Stimulated activated CD4-positive, alpha-beta T cell treated with anti-CD3 and anti-CD28 coated beads, Interleukin-1b, Interleukin-23, amount 100 ng/mL, for 24 hours (primary cell): ENCODE measurements at regions not wholly inside any gene's neighbourhood (a gene's known extent, or its start where the extent isn't known, plus 50 kb on each side); places are given as distances from the start of the nearest gene placed in this dataset.

Experiments
- DNase-seq, 4 experiments: peaks; one replicate each; pipeline ENCODE4 v3.0.0-alpha.2; 2020; ENCODE audit warnings: low read depth in 4 of 4, low spot score in 1 of 4

DNA sequence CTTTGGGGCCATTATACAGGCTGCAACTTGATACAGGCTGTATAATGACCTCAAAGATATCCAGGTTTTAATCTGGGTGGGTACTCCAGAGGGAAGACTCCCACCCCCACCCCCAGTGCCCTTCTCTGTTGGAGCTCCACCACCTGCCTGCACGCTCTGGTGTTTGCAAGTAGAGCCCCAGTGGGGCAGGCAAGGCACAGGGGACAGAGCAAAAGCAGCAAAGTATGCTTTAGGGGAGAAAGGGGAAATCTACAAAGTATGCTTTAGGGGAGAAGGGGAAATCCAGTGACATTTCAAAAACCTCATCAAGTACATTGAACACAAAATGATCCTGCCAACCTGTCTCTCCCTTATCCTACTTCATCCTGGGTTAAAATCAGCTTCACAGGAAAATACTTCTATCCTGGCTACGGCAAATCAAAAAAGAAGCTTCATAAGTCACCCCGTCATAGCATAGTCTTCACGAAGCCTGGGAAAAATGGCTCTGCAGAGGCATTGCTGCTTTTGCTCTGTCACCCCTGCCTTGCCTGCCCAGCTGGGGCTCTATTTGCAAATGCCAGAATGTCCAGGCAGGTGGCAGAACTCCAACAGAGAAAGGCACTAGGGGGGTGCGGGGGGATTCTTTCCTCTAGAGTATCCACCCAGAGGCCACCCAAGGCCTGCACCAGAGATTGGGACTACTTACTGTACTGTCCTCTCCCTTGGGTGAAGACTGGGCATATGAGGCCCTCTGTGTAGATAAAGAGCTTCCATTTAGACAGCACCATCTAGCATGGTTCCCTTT is 60.9 kb upstream of the ATP11B start:
- DNase-seq: no peak

DNA sequence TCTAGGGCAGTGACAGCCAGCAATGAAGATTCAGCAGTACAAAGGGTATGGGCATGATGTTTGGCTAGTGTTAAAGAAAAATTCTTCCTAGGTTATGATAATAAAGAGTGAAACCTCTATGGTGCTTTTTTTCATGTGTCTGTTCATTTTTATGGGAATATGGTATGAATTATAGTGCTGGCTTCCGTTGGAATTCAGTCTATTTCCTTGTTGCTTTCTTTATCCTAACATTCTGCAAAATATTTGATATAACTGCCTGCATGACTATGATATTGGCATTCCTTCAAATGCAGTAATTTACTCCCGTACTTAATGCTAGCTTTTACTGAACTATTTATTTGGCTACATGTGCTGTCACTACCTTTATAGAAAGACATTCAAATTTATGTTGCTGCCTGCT is 57.6 kb upstream of the ATP11B start:
- DNase-seq: no peak

GRCh38 chr3:182737825-182738224 is 55.5 kb upstream of the ATP11B start:
- DNase-seq: no peak

- DNase-seq: no peak
Observed at GRCh38 chr3:182738583-182739411, 54.5 kb upstream of the ATP11B start.

- DNase-seq: no peak
Observed at GRCh38 chr3:182739619-182740018, 53.7 kb upstream of the ATP11B start.

- no peak for DNase-seq
Observed at GRCh38 chr3:182740710-182741109, 52.6 kb upstream of the ATP11B start.

GRCh38 chr3:182741214-182741613 is 52.1 kb upstream of the ATP11B start:
- DNase-seq: no peak
